Activated CD4-positive, CD25-positive, alpha-beta regulatory T cell treated with anti-CD3 and anti-CD28 coated beads, Interleukin-2, amount 50 U/mL, for 24 hours (primary cell): ENCODE measurements at regions not wholly inside any gene's neighbourhood (a gene's known extent, or its start where the extent isn't known, plus 50 kb on each side); places are given as distances from the start of the nearest gene placed in this dataset.

ENCODE experiments used
- ATAC-seq, 2 donors: fragments of 150-1000 bp; cut with Tn5 transposase; one replicate each; pipeline ENCODE4 v1.10.0; 2021; ENCODE audit warnings: mild to moderate bottlenecking in 1 of 2, moderate library complexity in 1 of 2

DNA sequence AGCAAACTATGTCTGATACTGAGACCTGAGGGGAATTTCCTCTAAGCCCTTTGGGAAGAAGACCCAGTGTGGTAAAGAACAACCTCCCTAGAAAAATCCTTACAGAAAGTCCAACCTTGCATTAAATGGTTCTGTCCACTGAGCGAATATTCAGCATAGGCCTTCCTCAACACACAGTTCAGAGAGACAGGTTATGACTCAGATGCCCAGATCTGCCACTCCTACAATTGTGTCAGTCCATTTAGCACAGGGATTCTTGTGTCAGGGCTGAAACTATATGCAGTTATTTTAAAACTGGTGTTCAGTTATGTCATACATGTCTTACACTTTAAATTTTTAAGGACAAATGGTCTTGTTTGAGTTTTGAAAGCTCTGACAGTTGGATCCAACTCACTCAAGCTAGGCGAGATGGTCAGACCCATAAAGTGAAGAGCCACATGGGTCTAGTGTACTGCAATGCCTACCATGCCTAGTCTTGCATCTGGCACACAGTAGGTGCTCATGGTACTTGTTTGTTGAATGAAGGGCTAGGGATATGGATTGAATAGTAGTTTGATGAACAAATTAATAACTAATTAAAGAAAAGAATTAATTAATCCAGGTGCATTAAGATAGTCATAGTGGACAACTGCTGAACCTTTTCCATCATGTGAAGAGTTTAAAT, 207.5 kb upstream of the PWP1 start:
- no peak for ATAC-seq

DNA sequence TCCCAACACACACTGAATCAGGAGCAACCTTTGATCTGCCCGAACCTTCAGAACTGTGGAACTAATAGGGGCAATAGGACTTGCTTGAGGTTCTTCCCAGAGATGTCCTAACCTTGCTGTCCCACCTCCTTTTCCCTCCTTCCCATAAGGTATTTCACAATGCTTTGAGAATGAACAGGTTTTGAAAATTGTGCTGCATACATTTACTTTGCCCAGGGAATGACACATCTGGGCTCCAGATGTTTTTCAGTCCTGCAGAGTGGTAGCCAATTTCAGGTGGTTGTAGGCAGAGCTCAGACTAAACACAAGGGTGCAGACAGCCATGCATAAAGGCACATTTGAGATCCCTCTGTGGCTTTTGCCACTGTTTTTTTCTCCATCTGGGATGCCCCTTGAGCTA, 206.7 kb upstream of the PWP1 start:
- ATAC-seq: no peak

DNA sequence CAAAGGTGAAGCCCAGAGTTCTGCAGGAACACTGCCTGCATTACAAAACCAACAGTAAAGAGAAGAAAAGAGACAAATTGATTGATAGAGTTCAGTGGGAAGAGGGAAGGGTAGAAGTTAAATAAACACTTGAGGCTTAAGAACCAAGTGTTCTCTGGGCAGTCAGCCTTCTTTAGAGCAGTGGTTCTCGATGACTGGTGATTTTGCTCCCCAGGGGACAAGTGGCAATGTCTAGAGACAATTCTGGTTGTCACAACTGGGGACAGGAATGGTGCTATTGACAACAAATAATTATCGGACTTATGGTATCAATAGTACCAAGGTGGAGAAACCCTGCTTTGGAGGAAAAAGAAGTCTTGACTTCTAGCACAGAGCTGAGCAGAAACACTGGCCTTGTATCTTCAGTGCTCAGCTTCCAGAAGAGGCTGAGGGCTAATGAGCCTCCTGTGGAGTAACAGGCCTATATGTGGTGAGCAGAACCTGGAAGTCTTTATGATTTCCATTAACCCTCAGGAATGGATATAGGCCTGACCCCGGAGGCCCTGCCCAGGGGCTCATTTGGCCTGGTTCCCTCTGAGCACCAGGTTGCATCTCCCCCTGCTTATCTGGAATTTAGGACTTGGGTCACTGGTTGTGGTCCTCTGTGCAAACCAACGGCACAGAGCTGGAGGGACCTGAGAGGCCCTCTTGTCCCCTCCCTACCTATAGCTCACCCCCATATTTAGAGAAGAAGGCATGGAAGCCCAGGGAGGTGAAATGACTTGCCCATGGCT, 204.6 kb upstream of the PWP1 start:
- no peak for ATAC-seq

DNA sequence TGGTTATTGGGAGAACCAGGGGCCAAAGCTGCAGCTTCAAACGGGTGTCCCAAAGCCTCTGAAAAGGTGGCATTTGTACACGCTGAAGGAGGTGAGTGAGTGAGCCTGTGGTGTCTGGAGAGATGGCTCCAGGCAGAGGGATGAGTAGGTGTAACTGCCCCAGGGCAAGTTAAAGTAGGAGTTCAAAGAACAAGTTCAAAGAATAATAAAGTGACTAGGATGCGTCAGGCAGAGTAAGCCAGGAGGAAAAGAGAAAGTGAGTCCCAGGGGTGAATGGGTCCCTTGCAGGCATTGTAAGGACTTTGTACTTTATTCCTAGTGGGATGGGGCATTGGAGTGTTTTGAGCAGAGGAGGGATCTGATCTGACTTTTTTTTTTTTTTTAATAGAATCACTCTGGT, 201.4 kb upstream of the PWP1 start:
- no peak for ATAC-seq

DNA sequence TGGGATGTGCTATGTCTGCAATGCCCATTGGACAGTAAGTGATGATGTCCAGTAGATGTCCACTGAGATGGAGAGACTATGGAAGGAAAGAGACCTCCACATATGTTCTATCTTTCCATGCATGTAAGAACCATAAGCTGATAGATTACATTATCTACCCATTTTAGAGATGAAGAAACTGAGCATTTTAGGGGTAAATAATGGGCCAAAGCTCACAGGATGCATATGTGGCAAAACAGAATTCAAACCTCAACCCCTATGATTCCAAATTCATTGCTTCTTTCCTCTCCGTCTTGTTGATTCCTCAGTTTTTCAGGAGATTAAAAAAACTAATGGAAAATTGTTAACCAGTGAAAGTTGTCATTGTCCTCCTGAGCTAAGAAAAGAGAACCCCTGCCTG, 200.7 kb upstream of the PWP1 start:
- ATAC-seq: no peak

DNA sequence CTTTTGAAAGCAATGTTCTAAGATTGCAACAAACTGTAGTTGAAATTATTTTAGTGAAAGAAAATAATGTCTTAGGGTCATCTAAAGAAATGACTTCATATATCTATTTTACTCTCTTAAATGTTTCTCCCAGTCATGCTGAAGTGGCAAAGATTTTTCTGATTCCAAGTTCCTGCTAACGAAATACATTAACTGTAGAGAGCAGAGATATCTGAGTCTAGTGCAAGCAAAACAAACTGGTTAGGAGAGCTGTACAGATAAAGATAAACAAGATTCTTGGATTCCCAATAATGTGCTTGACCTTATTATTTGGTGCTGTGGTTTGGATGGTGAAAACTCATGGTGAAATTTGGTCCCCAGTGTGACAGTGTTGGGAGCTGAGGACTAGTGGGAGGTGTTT, 199.9 kb upstream of the PWP1 start:
- ATAC-seq: no peak

DNA sequence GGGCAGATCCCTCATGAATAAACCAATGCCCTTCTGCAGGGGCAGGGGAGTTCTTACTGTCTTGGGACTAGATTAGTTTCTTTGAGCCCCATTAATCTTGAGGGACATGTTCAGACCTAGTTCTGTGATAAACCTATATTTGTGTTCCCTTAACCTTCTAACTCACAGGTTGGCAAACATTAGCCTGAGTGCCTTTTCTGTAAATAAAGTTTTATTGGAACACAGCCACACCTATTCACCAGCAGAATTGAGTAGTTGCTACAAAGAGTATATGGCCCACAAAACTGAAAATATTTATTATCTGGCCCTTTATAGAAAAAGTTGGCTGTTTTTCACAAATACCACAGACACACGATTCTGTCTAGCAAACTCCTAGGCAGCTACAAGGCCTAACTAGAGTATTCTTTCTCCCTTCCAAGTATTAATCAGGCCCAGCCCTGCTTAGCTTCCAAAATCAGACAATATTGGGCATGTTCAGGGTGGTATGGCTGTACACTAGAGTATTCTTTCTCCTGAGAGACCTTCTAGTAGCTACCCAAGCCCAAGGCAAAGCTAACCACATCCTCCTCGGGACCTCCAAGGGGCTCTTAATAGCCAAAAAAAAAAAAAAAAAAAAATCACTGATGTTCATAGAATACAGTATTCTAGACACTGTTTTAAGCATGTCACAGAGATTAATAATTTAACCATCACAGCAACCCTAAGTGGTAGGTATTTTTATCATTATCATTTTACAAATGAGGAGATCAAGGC, 199.3 kb upstream of the PWP1 start:
- ATAC-seq: no peak

DNA sequence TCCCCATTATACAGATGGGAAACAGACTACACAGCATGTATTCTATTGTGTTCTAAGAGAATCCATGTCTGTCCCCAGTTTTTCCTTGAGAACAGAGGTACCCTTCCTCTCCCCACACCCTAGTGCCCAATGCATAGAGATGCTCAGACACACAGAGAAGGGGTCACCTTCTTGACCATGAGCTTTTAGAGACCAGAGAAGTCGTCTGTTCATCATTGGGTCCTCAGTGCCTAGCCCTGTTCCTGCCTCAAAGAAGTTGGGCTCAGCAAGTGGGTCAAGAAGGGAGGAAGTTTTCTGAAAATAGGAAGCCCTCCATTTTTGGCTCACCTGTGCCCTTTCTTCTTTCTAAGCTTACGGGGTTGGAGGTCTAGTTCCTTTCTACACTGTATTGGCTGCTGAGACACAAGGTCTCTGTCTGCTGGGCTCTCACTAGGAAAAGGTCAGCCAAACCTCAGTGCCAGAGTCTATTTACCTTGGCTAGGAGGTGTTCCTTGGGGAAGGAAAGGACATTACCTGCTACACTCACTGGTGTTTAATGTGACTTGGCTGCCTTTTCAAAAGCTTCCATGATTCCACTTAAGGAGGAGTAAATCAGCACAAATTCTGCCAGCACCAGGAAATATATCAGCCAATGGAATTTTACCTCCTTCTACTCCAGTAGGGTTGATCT, 198.5 kb upstream of the PWP1 start:
- no peak for ATAC-seq

DNA sequence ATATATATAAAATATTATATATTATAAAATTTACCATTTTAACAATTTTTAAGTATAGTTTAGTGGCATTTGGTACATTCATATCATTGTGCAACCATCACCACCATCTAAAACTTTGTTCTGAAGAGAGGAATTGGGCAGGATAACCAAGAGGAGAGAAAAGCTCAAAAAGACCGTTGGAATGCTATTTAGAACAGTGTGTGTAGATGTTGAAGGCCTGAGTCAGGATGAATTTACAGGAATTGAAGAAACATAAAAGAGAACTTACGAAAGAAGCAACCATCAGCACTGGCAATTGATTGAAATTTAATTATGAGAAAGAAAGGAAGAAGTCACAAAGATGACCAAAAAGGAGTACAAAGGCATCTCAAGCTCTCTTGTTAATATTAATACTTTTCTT, 196.9 kb upstream of the PWP1 start:
- no peak for ATAC-seq

DNA sequence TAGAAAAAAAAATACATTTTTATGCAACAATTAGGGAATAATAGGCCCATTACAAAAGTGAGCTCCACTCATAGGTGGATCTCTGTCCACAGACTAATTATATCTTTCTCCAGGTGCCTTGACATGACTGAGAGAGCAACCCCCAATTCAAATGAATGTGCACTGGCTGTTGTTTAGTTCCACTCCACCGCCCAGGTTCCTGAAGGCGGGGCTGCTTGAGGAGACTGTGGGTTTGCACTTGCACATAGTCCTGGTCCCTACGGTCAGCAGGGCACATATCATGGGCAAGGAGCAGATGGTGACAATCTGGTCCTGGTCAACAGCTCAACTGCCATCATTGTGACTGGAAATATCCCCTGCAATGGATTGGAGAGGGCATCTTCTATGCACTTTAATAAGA, 195.6 kb upstream of the PWP1 start:
- no peak for ATAC-seq

DNA sequence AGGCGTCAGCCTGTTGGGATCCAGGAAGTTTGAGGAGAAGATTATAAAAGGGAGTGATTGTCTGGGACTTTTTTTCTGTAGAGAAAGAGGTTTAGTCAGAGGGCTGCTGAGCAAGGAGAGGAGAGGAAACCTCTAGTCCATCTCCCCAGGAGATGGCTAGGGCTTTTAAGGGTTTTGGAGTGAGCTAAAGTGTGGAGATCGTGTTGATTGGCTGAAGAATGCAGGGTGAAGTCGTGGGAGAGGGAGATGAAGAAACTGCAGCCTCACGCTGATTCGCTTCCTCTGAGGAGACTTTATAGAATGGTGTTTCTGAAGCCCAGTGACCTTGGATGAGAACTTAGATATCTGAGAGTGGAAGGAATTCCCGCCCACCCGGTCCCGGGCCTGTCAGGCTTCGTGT, 193.7 kb upstream of the PWP1 start:
- ATAC-seq: no peak

DNA sequence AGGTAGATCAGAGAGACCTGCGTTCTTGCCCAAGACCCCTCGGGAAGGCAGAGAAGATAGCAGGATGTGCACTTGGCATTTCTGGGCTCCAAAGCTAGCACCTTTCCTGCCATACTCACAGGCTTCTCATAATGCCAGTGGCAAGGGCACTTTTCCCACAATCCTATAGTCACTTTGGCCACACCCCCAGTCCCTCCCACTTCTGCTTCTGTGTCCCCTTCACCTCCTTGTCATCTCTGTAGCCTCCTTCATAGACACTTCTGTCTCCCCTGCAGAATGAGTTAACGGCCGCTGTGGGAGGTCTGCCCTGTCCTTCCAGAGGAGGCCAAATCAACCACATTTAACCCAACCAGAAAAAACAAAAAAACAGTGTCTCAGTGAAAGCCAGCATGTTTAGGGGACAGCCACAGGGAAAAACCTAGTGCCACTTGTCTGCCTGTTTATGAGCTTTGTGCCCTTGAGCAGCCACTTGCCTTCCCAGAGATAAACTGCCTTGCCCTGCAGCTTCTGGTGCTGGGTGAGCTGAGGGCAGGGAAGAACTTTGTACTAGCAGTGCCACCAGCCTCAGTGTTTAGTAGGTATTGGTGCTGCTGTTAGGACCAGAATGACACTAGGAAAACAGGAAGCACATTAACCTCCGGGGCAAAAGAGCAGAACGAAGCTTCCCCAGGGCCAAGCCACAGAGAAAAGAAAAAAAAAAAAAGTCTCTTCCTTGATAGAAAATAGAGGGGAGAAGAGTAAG, 193.0 kb upstream of the PWP1 start:
- ATAC-seq: no peak

DNA sequence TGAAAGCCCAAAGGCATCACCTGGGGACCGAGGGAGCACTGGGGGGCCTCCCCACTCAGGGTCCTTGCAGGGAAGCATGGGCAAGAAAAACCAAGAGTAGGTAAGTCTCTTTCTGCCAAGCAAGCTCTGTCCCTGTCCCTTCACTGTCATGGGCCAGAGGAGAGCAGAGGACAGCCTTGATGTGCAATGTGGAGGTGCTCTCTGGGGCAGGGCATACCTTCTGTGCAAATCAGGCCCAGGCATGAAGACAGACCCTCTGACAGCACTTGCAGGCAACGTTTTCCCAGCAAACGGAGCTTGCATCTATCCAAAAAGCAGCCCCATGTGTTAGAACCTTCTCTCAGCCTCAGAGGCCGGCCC, 192.5 kb upstream of the PWP1 start:
- ATAC-seq: no peak

DNA sequence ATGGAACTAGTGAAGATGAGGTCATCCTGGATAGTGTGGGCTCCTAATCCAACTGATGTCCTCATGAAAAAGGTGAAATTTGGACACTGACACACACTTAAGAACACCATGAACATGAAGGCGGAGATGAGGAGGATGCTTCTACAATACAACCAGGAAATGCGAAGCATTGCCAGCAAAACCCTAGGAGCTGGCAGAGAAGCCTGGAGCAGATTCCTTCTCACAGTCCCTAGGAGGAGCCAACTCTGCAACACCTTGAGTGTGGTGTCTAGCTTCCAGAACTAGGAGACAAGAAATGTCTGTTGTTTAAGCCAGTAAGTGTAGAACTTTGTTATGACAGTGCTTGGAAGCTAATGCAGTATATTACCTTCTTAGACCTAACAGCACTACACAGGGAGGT, 191.9 kb upstream of the PWP1 start:
- ATAC-seq: no peak

DNA sequence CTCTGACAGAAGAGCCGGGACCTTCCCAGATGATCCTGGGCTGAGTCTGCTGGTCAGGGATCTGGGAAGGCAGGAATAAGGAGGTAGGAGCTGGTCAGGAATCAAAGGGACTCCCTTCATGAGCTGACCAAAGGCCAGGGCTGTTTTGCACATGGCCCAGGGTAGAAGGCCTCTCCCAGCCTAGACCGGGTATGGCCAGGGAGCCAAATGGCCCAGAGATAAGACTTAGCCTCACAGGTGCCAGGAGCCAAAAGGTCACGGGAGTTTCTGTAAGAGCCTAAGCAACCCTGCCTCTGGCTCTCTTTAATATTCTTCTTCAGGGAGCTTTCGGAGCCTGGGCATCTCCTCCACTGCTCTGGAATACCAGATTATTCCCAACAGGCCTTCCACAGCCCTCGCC, 191.3 kb upstream of the PWP1 start:
- no peak for ATAC-seq

DNA sequence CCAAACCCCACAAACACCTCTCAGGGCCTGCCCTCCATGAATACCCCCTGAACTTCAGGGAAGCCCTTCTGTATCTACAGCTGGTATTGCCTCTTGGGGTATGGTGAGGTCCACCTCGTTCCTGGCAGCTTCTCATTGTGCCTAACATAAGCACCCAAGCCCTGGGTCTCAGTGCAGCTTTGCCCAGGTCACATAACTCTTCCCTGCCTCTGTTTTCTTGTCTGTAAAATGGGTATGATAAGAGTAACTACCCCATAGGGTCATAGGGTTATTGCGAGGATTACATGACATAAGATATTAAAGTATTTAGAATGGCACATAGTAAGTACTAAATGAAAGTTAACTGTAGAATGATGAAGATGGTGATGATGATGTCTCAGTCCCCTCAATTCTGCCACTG, 190.0 kb upstream of the PWP1 start:
- ATAC-seq: no peak

DNA sequence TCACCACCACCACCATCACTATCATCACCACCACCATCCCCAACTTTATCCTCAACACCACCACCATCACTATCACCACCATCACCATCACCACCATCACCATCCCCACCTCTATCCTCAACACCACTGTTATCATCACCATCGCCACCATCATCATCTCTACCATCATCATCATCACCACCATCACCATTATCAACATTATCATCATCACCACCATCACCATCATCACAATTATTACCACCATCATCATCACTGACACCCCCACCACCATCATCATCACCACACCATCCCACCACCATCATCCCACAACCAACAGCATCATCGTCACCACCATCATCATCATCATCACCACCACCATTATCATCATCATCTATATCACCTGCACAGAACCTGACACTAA, 188.4 kb upstream of the PWP1 start:
- no peak for ATAC-seq

DNA sequence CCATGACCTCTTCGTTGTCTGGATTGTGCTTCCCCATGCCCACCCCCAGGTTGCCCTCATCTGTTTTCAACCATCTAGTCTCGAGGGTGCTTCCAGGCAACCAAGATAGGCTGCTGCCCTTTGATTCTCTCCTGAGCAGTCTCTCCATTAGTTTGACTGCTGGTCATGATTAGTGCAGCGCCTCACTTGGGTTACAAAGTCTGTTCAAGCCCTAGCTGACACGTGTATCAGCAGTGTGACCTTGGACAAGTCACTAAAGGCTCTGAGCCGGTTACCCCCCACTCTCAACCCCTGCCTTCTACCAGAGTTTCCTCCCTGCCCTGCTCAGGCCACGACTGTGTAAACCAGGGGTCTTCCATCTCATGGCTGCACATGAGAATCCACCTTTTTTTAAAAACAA, 185.3 kb upstream of the PWP1 start:
- no peak for ATAC-seq

DNA sequence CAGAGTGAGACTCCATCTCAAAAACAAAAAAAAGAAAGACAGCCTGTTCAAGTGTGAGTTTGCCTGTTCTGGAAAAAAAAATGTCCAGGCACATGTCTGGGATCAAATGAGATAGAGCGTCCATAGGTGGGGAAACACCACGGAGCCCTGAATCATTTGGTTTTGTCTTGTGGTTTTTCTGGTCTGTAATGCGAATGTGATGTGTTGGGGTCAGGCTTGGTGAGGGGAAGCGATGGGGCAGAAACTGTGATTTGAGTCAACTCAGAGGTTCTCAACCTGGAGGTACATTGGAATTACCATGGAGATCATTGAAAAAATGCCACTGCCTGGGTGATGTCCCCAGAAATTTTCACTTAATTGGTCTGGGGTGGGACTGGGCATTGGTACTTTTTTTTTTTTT, 183.9 kb upstream of the PWP1 start:
- no peak for ATAC-seq

DNA sequence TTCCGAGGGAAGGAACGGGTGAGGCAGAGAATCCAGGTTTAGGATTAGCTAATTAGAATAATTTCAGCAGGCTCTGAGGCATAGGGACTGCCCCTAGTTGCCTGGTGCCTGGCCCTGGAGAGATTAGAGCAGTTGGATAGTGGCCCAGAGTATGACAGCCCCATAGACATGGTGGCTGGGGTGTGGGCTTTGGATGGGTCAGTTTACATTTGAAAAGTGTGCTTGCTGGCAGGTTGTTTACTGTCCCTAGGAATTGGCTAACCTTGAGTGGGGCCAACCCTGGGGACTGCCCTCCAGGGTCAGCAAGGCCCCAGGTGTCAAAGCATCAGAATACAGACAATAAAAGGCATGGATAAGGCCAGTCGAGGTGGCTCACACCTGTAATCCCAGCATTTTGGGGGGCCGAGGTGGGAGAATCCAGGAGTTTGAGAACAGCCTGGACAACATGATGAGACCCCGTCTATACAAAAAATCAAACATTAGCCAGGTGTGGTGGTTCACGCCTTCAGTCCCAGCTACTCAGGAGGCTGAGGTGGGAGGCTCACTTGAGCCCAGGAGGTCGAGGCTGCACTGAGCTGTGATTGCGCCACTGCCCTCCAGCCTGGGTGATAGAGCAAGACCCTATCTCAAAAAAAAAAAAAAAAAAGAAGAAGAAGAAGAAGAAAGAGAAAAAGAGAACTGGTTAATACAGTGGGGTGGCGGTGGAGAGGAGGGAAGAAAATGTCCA, 182.3 kb upstream of the PWP1 start:
- ATAC-seq: no peak

DNA sequence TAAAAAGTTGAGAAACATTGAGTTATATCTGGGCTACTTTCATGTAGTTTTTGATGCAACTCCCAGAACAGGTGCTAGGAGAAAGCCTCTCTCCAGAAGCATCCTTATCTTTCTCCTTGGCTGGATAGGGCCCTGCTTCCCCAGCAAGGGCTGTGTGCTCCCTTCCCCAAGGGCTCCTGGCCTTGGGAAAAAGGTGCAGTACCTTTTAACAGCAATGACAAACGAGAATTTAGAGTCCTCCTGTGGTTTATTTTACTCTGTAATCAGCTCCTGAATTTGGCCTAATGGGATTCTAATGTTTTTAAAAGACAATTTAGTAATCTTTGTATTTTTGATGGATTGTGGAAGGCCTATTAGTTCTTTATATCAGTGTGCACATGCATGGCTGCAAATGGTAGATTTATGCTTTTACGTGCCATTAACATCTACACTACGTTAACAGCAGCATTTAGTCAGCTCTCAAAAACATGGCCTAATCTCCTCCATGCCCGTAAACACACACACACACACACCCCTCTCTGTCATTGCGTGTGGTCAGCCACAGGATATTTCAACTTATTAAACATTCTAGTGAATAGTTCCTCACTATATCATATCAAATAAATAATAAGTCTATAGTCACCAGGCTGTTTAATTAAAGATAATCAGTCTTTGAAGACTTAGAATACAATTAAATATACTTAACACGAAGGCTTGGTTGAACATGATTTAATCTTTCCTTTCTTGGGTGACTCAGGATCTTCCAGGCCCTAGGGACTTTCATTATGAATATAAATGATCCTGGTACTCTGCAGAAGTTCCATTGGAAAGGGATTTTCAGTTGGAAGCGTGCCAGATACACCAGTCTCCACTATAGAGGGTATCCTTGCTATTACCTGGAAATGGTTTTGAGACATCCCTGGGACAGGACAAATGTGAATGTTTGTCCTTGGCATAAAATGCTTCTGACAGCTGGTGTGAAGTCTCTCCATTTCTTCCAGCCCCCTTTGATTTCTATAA, 181.4 kb upstream of the PWP1 start:
- no peak for ATAC-seq
